HFF-Myc (cell line): ENCODE measurements at regions not wholly inside any gene's neighbourhood (a gene's known extent, or its start where the extent isn't known, plus 50 kb on each side); places are given as distances from the start of the nearest gene placed in this dataset.

Experiments
- DNase-seq: peaks from one replicate; pipeline ENCODE4 v3.0.0-alpha.2; 2011; ENCODE audit warnings: low read depth; ENCODE audit errors: extremely low read depth
- H3K4me3 ChIP-seq: replicated peaks from 2 replicates; pipeline ENCODE4 v1.5.1; 2011; ENCODE audit warnings: low read depth, mild to moderate bottlenecking, control low read depth, low read length
- TF ChIP-seq, protein P1 (sequence below): IDR thresholded peaks from 2 replicates; pipeline ENCODE4 v1.5.1; 2012; ENCODE audit warnings: mild to moderate bottlenecking, low read depth, low read length, control low read depth; ENCODE audit errors: missing control alignments

GRCh38 chr13:65551208-65551607, 1678.9 kb downstream of the PCDH9 start:
- TF ChIP-seq, protein P1, sequence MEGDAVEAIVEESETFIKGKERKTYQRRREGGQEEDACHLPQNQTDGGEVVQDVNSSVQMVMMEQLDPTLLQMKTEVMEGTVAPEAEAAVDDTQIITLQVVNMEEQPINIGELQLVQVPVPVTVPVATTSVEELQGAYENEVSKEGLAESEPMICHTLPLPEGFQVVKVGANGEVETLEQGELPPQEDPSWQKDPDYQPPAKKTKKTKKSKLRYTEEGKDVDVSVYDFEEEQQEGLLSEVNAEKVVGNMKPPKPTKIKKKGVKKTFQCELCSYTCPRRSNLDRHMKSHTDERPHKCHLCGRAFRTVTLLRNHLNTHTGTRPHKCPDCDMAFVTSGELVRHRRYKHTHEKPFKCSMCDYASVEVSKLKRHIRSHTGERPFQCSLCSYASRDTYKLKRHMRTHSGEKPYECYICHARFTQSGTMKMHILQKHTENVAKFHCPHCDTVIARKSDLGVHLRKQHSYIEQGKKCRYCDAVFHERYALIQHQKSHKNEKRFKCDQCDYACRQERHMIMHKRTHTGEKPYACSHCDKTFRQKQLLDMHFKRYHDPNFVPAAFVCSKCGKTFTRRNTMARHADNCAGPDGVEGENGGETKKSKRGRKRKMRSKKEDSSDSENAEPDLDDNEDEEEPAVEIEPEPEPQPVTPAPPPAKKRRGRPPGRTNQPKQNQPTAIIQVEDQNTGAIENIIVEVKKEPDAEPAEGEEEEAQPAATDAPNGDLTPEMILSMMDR, result no peak
- DNase-seq, result no peak
- H3K4me3 ChIP-seq, result no peak overlapping the region

DNA sequence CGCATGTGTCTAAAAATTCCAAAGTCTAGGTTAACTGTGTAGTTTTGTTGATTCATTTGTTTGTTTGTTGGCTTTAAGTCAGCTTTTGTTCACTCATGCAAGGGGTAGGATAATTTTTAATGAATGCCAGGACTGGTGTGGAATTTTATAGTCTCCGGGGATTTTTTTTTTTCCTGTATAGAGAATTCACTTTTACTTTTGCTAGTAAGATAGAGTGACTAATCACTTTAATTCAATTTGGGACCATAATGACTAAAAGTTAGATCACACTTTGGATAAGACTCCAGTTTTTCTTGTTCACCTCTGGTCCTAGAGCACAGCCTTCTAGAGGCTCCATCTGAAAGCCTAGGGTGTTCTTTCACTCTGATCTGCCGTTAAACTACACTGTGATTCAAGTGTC, 1690.0 kb downstream of the PCDH9 start:
- TF ChIP-seq, protein P1, result no peak
- H3K4me3 ChIP-seq, result no peak overlapping the region

GRCh38 chr13:65535370-65535769, 1694.8 kb downstream of the PCDH9 start:
- no peak overlapping the region for H3K4me3 ChIP-seq
- TF ChIP-seq, protein P1, result no peak
- no peak for DNase-seq

More for the DNA sequence above, 1690.0 kb downstream of the PCDH9 start:
- no peak for DNase-seq

- no peak overlapping the region for H3K4me3 ChIP-seq
- TF ChIP-seq, protein P1, result no peak
- DNase-seq, result no peak
Measured at GRCh38 chr13:65532231-65532630, 1697.9 kb downstream of the PCDH9 start.

GRCh38 chr13:65530688-65531087, 1699.4 kb downstream of the PCDH9 start:
- no peak for DNase-seq

DNA sequence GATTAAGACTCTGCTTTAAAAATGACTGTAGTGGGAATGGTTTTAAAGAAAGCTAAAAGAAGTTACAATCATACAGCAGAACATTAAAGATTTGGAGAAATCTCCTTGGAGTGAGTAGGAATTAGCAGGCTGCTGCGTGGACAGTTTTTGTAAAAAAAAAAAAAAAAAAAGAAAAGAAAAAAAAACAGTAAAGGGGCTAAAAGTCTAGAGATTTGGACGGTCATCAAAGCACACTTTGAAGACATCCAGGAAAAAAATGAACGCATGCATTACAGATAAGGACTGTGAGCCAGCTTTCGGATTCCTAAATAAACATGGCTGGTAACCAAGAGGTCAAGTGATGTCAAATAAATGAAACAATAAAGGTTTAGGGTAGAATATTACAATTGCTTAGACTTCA, 1700.6 kb downstream of the PCDH9 start:
- TF ChIP-seq, protein P1, result no peak
- no peak overlapping the region for H3K4me3 ChIP-seq
- DNase-seq, result no peak

More at GRCh38 chr13:65530688-65531087, 1699.4 kb downstream of the PCDH9 start:
- no peak overlapping the region for H3K4me3 ChIP-seq
- TF ChIP-seq, protein P1, result no peak

DNA sequence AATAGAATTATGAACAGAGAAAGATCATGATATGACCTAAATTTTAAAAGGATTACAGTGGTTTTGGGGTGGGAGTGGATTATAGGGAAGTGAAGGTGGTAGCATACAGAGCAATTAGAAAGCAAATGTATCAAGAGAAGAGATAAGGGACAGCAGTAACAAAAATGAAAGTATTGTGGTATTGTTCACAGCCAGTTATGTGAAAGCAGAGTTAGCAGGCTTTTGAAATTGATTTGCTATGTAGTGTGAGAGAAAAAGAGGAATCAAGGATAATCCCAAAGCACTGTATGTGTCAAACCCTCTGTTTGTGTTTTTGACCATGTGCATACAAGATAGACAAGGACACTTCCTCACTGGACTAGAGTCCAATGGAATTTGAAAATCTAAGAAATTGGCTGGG, 1721.4 kb downstream of the PCDH9 start:
- H3K4me3 ChIP-seq, result no peak overlapping the region
- no peak for DNase-seq
- TF ChIP-seq, protein P1, result no peak
